H9 (cell line): ENCODE measurements at regions not wholly inside any gene's neighbourhood (a gene's known extent, or its start where the extent isn't known, plus 50 kb on each side); places are given as distances from the start of the nearest gene placed in this dataset.

Experiments used
- DNase-seq: peaks from one replicate; pipeline ENCODE4 v3.0.0-alpha.2; 2017
- H2AFZ ChIP-seq: one replicate; pipeline ENCODE4 v1.6.1; 2013; ENCODE audit warnings: mild to moderate bottlenecking, low read length, control low read depth, moderate library complexity
- H2AK5ac ChIP-seq: 2 replicates; pipeline ENCODE4 v1.6.1; 2013; ENCODE audit warnings: low read length, control low read depth, mixed read lengths; ENCODE audit not compliant: insufficient read length
- H2BK120ac ChIP-seq: one replicate; pipeline ENCODE4 v1.6.1; 2013; ENCODE audit warnings: low read depth, mild to moderate bottlenecking, low read length, control low read depth, inconsistent platforms; ENCODE audit not compliant: poor library complexity, severe bottlenecking
- H2BK12ac ChIP-seq: 2 replicates; pipeline ENCODE4 v1.6.1; 2013; ENCODE audit warnings: low read length, control low read depth, mixed read lengths, low read depth; ENCODE audit not compliant: insufficient read length
- H2BK15ac ChIP-seq: 2 replicates; pipeline ENCODE4 v1.6.1; 2013; ENCODE audit warnings: low read depth, low read length, control low read depth
- H2BK20ac ChIP-seq: one replicate; pipeline ENCODE4 v1.6.1; 2013; ENCODE audit warnings: low read depth, mild to moderate bottlenecking, low read length, control low read depth, inconsistent platforms; ENCODE audit not compliant: poor library complexity, severe bottlenecking
- H2BK5ac ChIP-seq: 2 replicates; pipeline ENCODE4 v1.6.1; 2013; ENCODE audit warnings: low read length, control low read depth, mixed read lengths; ENCODE audit not compliant: insufficient read length
- H3K14ac ChIP-seq: 2 replicates; pipeline ENCODE4 v1.6.1; 2013; ENCODE audit warnings: low read length, control low read depth; ENCODE audit not compliant: insufficient read depth
- H3K18ac ChIP-seq: 2 replicates; pipeline ENCODE4 v1.6.1; 2013; ENCODE audit warnings: low read depth, mild to moderate bottlenecking, mixed read lengths, low read length, control low read depth; ENCODE audit not compliant: insufficient read length
- H3K23ac ChIP-seq: 2 replicates; pipeline ENCODE4 v1.6.1; 2013; ENCODE audit warnings: low read length, control low read depth, mixed read lengths, low read depth; ENCODE audit not compliant: insufficient read length
- H3K23me2 ChIP-seq: 2 replicates; pipeline ENCODE4 v1.6.1; 2013; ENCODE audit warnings: low read depth, mild to moderate bottlenecking, mixed read lengths, low read length, control low read depth; ENCODE audit not compliant: insufficient read length, poor library complexity, severe bottlenecking
- H3K27ac ChIP-seq: 2 replicates; pipeline ENCODE4 v1.5.1; 2013; ENCODE audit warnings: low read length, control low read depth, mixed read lengths, low read depth; ENCODE audit not compliant: insufficient read length
- H3K27me3 ChIP-seq: 2 replicates; pipeline ENCODE4 v1.6.1; 2013; ENCODE audit warnings: low read length, control low read depth, inconsistent platforms; ENCODE audit not compliant: insufficient read depth
- H3K4ac ChIP-seq: 2 replicates; pipeline ENCODE4 v1.6.1; 2013; ENCODE audit warnings: low read depth, mild to moderate bottlenecking, control low read depth, inconsistent platforms, low read length, moderate library complexity
- H3K4me1 ChIP-seq: 2 replicates; pipeline ENCODE4 v1.6.1; 2013; ENCODE audit warnings: low read length, control low read depth, inconsistent platforms; ENCODE audit not compliant: insufficient read depth
- H3K4me2 ChIP-seq: 2 replicates; pipeline ENCODE4 v1.6.1; 2013; ENCODE audit warnings: low read length, control low read depth, mixed read lengths; ENCODE audit not compliant: insufficient read length, insufficient read depth
- H3K56ac ChIP-seq: 2 replicates; pipeline ENCODE4 v1.6.1; 2013; ENCODE audit warnings: low read depth, mild to moderate bottlenecking, mixed read lengths, low read length, control low read depth; ENCODE audit not compliant: insufficient read length
- H3K79me1 ChIP-seq: 2 replicates; pipeline ENCODE4 v1.6.1; 2013; ENCODE audit warnings: low read depth, mild to moderate bottlenecking, moderate library complexity, low read length, control low read depth, inconsistent platforms; ENCODE audit not compliant: insufficient read depth, poor library complexity, severe bottlenecking
- H3K79me2 ChIP-seq: 2 replicates; pipeline ENCODE4 v1.6.1; 2013; ENCODE audit warnings: low read length, control low read depth, inconsistent platforms; ENCODE audit not compliant: insufficient read depth
- H3K9ac ChIP-seq: 2 replicates; pipeline ENCODE4 v1.6.1; 2013; ENCODE audit warnings: low read length, control low read depth, mixed read lengths; ENCODE audit not compliant: insufficient read length; ENCODE audit errors: extremely low read depth
- H3K9me3 ChIP-seq: one replicate; pipeline ENCODE4 v1.6.1; 2013; ENCODE audit warnings: low read depth, low read length, inconsistent platforms; ENCODE audit not compliant: control insufficient read depth
- H3T11ph ChIP-seq: one replicate; pipeline ENCODE4 v1.6.1; 2013; ENCODE audit warnings: mild to moderate bottlenecking, low read length, control low read depth, inconsistent platforms
- H4K20me1 ChIP-seq: one replicate; pipeline ENCODE4 v1.6.1; 2013; ENCODE audit not compliant: control insufficient read depth, insufficient read length, insufficient read depth
- H4K5ac ChIP-seq: 2 replicates; pipeline ENCODE4 v1.6.1; 2013; ENCODE audit warnings: low read depth, mild to moderate bottlenecking, mixed read lengths, low read length, control low read depth; ENCODE audit not compliant: insufficient read length
- H4K8ac ChIP-seq: replicated peaks from 2 replicates; pipeline ENCODE4 v1.6.1; 2013; ENCODE audit warnings: low read length, control low read depth, mixed read lengths, low read depth; ENCODE audit not compliant: insufficient read length
- H4K91ac ChIP-seq: 2 replicates; pipeline ENCODE4 v1.6.1; 2013; ENCODE audit warnings: low read depth, mild to moderate bottlenecking, moderate library complexity, mixed read lengths, low read length, control low read depth; ENCODE audit not compliant: insufficient read length
- H3K27ac Mint-ChIP-seq, 3 experiments: 2 replicates in 2 of 3; 3 replicates in 1 of 3; pipeline ENCODE4 v1.8.0; 2020 to 2021; ENCODE audit warnings: mixed read lengths in 3 of 3, mild to moderate bottlenecking in 1 of 3, moderate library complexity in 1 of 3
- H3K27me3 Mint-ChIP-seq: 2 replicates; pipeline ENCODE4 v1.8.0; 2021; ENCODE audit warnings: low read depth, mild to moderate bottlenecking, moderate library complexity, mixed read lengths
- H3K36me3 Mint-ChIP-seq, 3 experiments: 2 replicates in 2 of 3; 3 replicates in 1 of 3; pipeline ENCODE4 v1.8.0; 2020 to 2021; ENCODE audit warnings: low read depth in 3 of 3, mixed read lengths in 3 of 3; ENCODE audit not compliant: insufficient read depth in 1 of 3
- H3K4me1 Mint-ChIP-seq, 2 experiments: 2 replicates each; pipeline ENCODE4 v1.8.0; 2020; ENCODE audit warnings: mixed read lengths in 2 of 2
- H3K4me3 Mint-ChIP-seq, 2 experiments: 2 replicates in 1 of 2; 3 replicates in 1 of 2; pipeline ENCODE4 v1.8.0; 2020 to 2021; ENCODE audit warnings: mild to moderate bottlenecking in 2 of 2, mixed read lengths in 2 of 2, moderate library complexity in 1 of 2
- H3K9me3 Mint-ChIP-seq, 2 experiments: 2 replicates in 1 of 2; 3 replicates in 1 of 2; pipeline ENCODE4 v1.8.0; 2020; ENCODE audit warnings: mild to moderate bottlenecking in 2 of 2, mixed read lengths in 2 of 2, moderate library complexity in 1 of 2
- CTCF ChIP-seq: fragments of 200-600 bp; sonication (generic); conservative IDR thresholded peaks from 3 replicates; pipeline ENCODE4 v1.8.0; 2021; ENCODE audit warnings: antibody characterized with exemption, mild to moderate bottlenecking
- WGBS: extraction: QIAGEN DNeasy Blood & Tissue Kit; methylation state at CpG from one replicate; pipeline ENCODE4 v1.1.7; 2013; ENCODE audit warnings: missing lambda C conversion rate, low lambda C conversion rate, mixed read lengths; ENCODE audit not compliant: insufficient read length; ENCODE audit errors: extremely low coverage; 5-methylcytosine and 5-hydroxymethylcytosine counted together

GRCh38 chr4:125891597-125892258 is 577.0 kb downstream of the FAT4 start:
- no peak overlapping the region for H3K56ac ChIP-seq
- no peak overlapping the region for H2BK120ac ChIP-seq
- no peak overlapping the region for H2BK15ac ChIP-seq
- Mint-ChIP-seq H3K27ac (no peak overlapping the region), H3K4me3 (no peak overlapping the region), H3K27me3 (no peaks in the 10 kb centered on the region), H3K4me1 (no peaks in the 10 kb centered on the region), H3K9me3 (no peaks in the 10 kb centered on the region), H3K36me3 (no peaks in the 10 kb centered on the region; a peak in 1 of 7 replicates)
- H3K23me2 ChIP-seq, result no peaks in the 10 kb centered on the region
- no peaks in the 10 kb centered on the region for H3K4me1 ChIP-seq
- no peak overlapping the region for H3K18ac ChIP-seq
- TF ChIP-seq CTCF, result no peak
- H3K4me2 ChIP-seq, result no peak overlapping the region
- no peak overlapping the region for H4K91ac ChIP-seq
- H3K9me3 ChIP-seq, result no peaks in the 10 kb centered on the region
- no peak overlapping the region for H2BK12ac ChIP-seq
- no peak overlapping the region for H4K5ac ChIP-seq
- H2BK5ac ChIP-seq, result no peak overlapping the region
- WGBS, result no CpG with 5 or more reads among the region's 4 CpGs
- H3K4ac ChIP-seq, result no peak overlapping the region
- H3K14ac ChIP-seq, result no peak overlapping the region
- no peak for DNase-seq
- H4K8ac ChIP-seq, result no peak overlapping the region
- H4K20me1 ChIP-seq, result no peaks in the 10 kb centered on the region
- no peaks in the 10 kb centered on the region for H3K27me3 ChIP-seq
- H2BK20ac ChIP-seq, result no peak overlapping the region
- H2AFZ ChIP-seq, result no peak overlapping the region
- no peak overlapping the region for H3K9ac ChIP-seq
- no peak overlapping the region for H3K23ac ChIP-seq
- H3K79me2 ChIP-seq, result no peaks in the 10 kb centered on the region
- no peak overlapping the region for H2AK5ac ChIP-seq
- no peaks in the 10 kb centered on the region for H3K79me1 ChIP-seq
- no peak overlapping the region for H3K27ac ChIP-seq
- no peak overlapping the region for H3T11ph ChIP-seq
